CD4-positive, alpha-beta T cell treated with Interleukin-15 for 4 hours (primary cell): ENCODE measurements at regions not wholly inside any gene's neighbourhood (a gene's known extent, or its start where the extent isn't known, plus 50 kb on each side); places are given as distances from the start of the nearest gene placed in this dataset.
"Not testable (repeated sequence)": the region's sequence is repeated elsewhere in the genome, so short reads cannot be mapped to it uniquely, and the experiment has no call there.

Experiments used
- DNase-seq: peaks from one replicate; pipeline ENCODE4 v3.0.0-alpha.2; 2020; ENCODE audit warnings: low spot score

GRCh38 chr6:112935402-112936078, 588.4 kb downstream of the RFPL4B start:
- DNase-seq: no peak

- no peak for DNase-seq
These were observed 588.9 kb downstream of the RFPL4B start for GRCh38 chr6:112936079-112936472.

GRCh38 chr6:112936504-112936903, 589.4 kb downstream of the RFPL4B start:
- DNase-seq: no peak

- DNase-seq: not testable (repeated sequence)
These were observed 590.6 kb downstream of the RFPL4B start for GRCh38 chr6:112937690-112938089.

GRCh38 chr6:112938650-112939049, 591.5 kb downstream of the RFPL4B start:
- no peak for DNase-seq

- DNase-seq: no peak
These were observed 592.4 kb downstream of the RFPL4B start for GRCh38 chr6:112939563-112939962.

GRCh38 chr6:112941613-112942012, 594.5 kb downstream of the RFPL4B start:
- DNase-seq: no peak

- DNase-seq: no peak
These were observed 598.9 kb downstream of the RFPL4B start for GRCh38 chr6:112946051-112946450.

- no peak for DNase-seq
These were observed 600.4 kb downstream of the RFPL4B start for GRCh38 chr6:112947507-112947906.

GRCh38 chr6:112951829-112952228, 604.7 kb downstream of the RFPL4B start:
- DNase-seq: no peak

GRCh38 chr6:112955743-112956142, 608.6 kb downstream of the RFPL4B start:
- not testable (repeated sequence) for DNase-seq

- DNase-seq: no peak
These were observed 609.8 kb downstream of the RFPL4B start for GRCh38 chr6:112956696-112957535.

GRCh38 chr6:112957536-112957916, 610.4 kb downstream of the RFPL4B start:
- DNase-seq: no peak

- not testable (repeated sequence) for DNase-seq
These were observed 613.0 kb downstream of the RFPL4B start for GRCh38 chr6:112960130-112960529.

- no peak for DNase-seq
These were observed 620.8 kb downstream of the RFPL4B start for GRCh38 chr6:112967974-112968373.

- no peak for DNase-seq
These were observed 624.5 kb downstream of the RFPL4B start for GRCh38 chr6:112971651-112972050.

- DNase-seq: not testable (repeated sequence)
These were observed 627.8 kb downstream of the RFPL4B start for GRCh38 chr6:112974931-112975330.

GRCh38 chr6:112976579-112976978, 629.4 kb downstream of the RFPL4B start:
- not testable (repeated sequence) for DNase-seq

- no peak for DNase-seq
These were observed 632.7 kb downstream of the RFPL4B start for GRCh38 chr6:112979830-112980229.

GRCh38 chr6:112980676-112981075, 633.5 kb downstream of the RFPL4B start:
- no peak for DNase-seq

GRCh38 chr6:112983713-112984261, 636.7 kb downstream of the RFPL4B start:
- DNase-seq: no peak

GRCh38 chr6:112984899-112985298, 637.8 kb downstream of the RFPL4B start:
- no peak for DNase-seq

GRCh38 chr6:112986321-112986720, 639.2 kb downstream of the RFPL4B start:
- no peak for DNase-seq
